ENCODE measurements at regions not wholly inside any gene's neighbourhood (a gene's known extent, or its start where the extent isn't known, plus 50 kb on each side); places are given as distances from the start of the nearest gene placed in this dataset.

DNA sequence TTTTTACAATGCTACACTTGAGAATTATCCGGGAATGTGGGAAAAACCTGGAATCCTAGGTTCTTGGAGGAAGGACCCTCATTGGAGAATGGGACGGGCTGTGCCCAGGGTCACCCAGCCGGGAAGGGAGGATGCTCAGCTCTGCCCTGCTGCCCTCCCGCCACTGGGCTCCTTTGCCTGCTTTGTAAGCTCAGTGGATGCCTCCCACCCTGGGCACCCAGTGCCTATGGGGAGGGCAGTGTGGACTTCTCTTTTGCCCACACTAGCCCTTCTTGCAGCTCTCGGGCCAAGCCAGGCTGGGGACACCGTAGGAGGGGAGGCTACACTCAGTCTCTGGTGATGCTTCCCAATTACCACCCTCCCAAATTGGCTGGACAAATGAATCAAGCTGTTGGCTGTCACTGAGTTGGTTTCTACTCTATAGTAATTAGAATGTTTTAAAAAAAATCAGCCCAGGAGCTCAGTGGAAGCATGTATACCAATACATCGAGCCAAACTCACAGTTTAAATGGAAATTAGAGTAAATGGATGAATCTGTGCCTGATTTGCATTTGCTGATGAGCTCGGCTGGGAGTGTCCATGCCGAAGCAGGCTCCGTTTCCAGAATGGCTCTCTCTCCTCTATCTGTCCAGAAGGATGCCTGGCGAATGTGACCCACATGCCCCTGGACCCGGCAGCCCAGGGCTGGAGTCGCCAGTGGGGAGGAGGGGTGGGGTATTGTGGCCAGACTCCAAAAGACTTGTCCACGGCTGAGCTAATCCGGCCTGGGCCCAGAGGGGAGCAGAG lies 317.0 kb downstream of the CTTN start:
- no peak for TF ChIP-seq CTCF (IDR thresholded peaks at IDR 0.05)

- no peak for TF ChIP-seq CTCF (IDR thresholded peaks at IDR 0.05)
These were observed 317.9 kb downstream of the CTTN start for GRCh38 chr11:70716216-70716615.

DNA sequence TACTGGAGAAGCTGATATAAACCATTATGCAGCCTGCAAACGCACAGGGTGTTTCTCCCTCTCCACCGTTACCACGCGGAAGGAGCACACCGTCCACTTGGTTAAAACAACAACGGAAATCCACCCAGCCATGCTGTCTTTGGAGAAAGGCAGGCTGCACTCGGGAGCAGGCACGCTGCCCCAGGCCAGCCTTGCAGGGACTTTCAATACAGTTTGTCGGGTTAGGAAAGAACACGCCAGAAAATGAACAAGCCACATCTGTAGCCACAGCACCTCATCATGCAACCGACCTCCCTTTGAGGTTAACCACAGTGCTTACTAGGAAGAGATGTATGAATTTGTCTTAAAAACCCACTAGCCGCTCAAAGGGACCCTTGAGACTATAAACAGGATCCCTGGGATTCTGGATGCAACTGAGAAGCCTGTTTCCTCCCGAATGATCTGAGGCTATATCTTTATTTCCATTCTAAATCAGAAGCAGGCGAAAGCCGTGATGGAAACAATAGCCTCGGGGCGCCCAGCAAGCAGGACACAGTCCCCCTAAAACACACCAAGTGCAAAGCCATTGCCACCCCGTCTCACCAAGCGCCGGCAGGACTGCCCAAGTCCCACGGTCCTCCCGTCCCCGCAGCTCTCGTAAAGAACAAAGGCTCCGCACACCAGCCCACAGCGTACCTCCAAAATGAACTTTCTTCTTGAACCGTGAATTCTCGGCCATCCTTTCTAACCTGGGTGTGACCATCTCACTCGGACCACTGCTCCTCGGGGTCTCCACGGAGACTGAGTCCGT lies 318.9 kb downstream of the CTTN start:
- TF ChIP-seq CTCF (IDR thresholded peaks at IDR 0.05) = no peak

DNA sequence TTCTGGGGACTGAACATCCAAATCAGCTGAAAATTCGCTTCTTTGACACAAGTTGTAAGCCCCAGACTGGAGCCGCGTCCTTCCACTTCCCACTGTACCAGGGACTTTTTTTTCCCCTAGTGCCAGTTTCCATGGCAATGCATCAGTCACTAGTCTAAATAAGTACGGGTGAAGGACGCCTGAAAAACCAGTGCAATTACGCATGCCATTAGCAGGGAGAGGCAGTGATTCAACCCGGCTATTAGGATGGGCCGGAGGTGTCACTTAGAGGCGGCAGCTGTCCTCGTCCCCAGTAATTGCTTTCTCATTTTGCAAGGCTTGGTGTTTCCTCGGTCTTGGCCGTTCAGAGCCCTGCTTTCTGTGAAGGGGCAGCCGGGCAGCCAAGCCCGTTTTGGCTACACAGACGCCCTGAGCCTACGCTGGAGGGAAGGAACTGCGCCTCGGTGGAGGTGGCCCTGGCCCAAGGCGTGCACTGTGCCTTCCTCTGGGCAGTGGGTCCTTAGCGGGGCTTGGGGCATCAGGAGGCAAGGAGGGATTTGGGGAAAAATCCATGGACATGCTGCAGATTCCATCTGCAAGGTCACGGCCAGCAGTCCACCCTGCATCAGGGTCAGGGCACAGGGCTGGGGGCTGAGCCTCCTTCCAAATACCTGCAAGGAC lies 319.7 kb downstream of the CTTN start:
- TF ChIP-seq CTCF (IDR thresholded peaks at IDR 0.05) = no peak

GRCh38 chr11:70719516-70719915 lies 321.2 kb downstream of the CTTN start:
- TF ChIP-seq CTCF (IDR thresholded peaks at IDR 0.05) = no peak

- TF ChIP-seq CTCF (IDR thresholded peaks at IDR 0.05) = no peak
These were observed 322.0 kb downstream of the CTTN start for GRCh38 chr11:70720281-70720680.

DNA sequence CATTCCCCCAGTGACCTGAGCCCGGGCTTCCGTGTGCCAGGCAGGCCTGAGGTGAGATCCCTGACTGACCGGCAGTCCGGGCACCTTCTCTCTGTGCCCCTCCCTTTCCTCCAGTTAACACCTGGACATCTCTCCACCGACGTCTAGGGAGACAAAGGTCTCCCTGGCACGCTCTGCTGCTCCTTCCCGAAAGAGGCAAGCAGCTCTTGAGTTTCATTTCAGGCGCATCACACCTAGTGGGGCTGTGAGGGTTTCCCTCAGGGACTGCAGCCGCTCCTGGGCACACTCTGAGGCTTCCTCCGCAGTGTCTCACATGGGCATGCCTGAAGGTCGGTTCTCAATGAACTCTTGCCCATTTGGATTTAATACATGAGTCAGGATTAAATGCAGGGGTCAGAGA lies 322.7 kb downstream of the CTTN start:
- no peak for TF ChIP-seq CTCF (IDR thresholded peaks at IDR 0.05)

Data from LNCAP (cell line).